GM12891 (cell line): ENCODE measurements at regions not wholly inside any gene's neighbourhood (a gene's known extent, or its start where the extent isn't known, plus 50 kb on each side); places are given as distances from the start of the nearest gene placed in this dataset.

Experiments
- DNase-seq: peaks from one replicate; pipeline ENCODE4 v3.0.0; 2011; ENCODE audit warnings: low spot score; ENCODE audit not compliant: insufficient read length
- FAIRE-seq: peaks from 2 replicates; lab custom pipeline; 2011; peaks lifted over from hg19 to GRCh38; lab: Jason Lieb, UNC
- PAX5 ChIP-seq: IDR thresholded peaks from 2 replicates; pipeline ENCODE4 v1.6.1; 2011; ENCODE audit warnings: low read length, moderate library complexity, mild to moderate bottlenecking; ENCODE audit not compliant: insufficient read depth, severe bottlenecking
- POLR2A ChIP-seq: IDR thresholded peaks from 2 replicates; pipeline ENCODE4 v1.6.1; 2011; ENCODE audit warnings: low read depth, low read length, control low read depth
- POLR2AphosphoS5 ChIP-seq: IDR thresholded peaks from 2 replicates; pipeline ENCODE4 v1.6.1; 2011; ENCODE audit warnings: low read depth, low read length, control low read depth
- POU2F2 ChIP-seq: IDR thresholded peaks from 2 replicates; pipeline ENCODE4 v1.6.1; 2011; ENCODE audit warnings: low read depth, mild to moderate bottlenecking, control low read depth, low read length, moderate library complexity
- SPI1 ChIP-seq: IDR thresholded peaks from 2 replicates; pipeline ENCODE4 v1.6.1; 2011; ENCODE audit warnings: low read depth, low read length, control low read depth
- TAF1 ChIP-seq: IDR thresholded peaks from 2 replicates; pipeline ENCODE4 v1.6.1; 2011; ENCODE audit warnings: low read depth, low read length, control low read depth

DNA sequence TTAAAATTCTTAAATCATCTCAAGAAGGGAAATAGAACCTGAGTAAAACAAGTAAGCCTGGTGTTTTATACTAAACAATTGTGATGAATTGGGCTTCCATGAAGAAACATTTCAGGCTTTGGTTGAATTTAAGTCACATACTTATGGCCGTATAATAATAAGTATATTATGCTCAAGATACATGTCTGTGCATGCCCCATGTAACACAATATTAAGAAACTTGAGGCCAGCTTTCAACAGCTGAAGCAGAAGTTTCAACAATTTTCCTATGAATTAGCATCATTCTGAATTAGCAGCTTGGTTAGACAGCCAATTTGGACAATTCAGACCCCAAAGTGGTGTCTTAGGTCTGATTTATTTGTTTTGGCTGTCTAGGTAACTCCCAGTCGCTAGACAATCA is 243.7 kb downstream of the MYLK4 start:
- no peak for TF ChIP-seq POU2F2
- TF ChIP-seq TAF1, result no peak
- no peak for TF ChIP-seq PAX5
- TF ChIP-seq SPI1, result no peak
- TF ChIP-seq POLR2AphosphoS5, result no peak
- no peak for TF ChIP-seq POLR2A
- DNase-seq, result no peak
- FAIRE-seq, result no peak

DNA sequence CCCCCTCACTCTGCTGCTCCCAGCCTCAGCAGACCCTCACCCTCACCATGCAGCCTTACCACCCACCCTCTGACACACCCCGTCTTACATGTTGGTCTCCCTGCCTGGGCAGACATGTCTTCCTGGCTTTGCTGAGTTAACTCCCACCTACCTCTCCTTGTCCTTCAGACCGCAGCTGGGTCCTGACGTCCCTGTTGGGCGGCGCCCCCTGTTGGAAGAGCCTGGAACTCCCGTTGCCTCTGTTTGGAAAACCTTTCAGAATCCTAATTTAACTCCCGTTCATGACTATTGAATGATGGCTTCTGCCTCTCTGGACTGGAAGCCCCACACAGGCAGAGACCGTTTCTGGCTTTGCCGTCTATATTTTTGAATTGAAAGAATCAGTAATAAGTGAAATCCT is 245.1 kb downstream of the MYLK4 start:
- DNase-seq (no peak), FAIRE-seq (no peak)

DNA sequence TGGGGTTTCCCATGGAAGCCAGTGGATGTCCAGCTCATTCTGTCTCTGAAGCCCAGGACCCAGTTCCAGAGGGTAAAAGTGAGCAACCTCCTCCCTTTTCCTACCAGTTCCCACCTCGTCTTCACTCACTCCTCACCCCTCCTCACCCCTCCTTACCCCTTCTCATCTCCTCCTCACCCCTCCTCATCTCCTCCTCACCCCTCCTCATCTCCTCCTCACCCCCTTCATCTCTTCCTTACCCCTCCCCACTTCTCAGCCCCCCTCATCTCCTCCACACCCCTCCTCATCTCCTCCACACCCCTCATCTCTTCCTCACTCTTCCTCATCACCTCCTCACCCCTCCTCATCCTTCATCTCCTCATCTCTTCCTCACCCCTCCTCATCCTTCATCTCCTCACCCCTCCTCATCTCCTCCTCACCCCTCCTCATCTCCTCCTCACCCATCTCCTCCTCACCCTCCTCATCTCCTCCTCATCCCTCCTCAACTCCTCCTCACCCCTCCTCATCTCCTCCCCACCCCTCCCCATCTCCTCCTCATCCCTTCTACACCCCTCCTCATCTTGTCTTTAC is 246.1 kb downstream of the MYLK4 start:
- peak; percentile 26 for FAIRE-seq
- TF ChIP-seq POLR2A (no peak), SPI1 (no peak), POLR2AphosphoS5 (no peak), POU2F2 (no peak), TAF1 (no peak), PAX5 (no peak)

More for the DNA sequence above, 245.1 kb downstream of the MYLK4 start:
- TF ChIP-seq POU2F2 (no peak), SPI1 (no peak), POLR2AphosphoS5 (no peak), PAX5 (no peak), TAF1 (no peak), POLR2A (no peak)

DNA sequence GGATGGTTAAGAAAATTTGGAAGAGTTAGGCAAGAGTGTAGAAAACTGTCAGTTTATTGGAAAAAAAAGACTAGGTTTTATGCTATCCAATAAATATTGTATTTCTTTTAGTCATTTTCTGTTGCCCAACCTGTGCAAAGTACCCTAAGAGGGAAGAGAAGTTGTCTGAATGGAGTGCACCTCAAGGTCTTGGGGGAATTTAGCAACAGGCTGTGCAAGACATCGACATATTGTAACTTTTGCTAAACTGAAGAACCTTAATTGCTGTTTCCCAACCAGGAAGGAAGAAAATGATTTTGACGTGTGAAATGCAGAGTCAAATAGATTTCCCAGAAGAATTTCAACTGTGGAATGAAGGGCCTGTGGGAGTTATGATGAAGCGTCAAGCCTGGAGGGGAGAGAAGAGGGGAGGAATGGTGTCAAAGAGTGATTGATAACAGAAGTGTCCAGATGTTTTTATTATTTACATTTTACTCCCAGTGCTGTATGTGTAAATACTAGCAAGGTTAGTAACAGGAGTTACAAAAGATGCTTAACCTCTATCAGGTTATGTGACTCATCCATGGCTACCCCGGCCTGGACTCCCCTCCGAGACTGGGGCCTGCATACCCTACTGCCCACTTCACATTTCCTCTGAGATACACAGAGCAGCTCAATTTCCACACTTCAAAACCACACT is 246.8 kb downstream of the MYLK4 start:
- no peak for DNase-seq
- FAIRE-seq, result no peak
- TF ChIP-seq PAX5, result no peak
- TF ChIP-seq POLR2AphosphoS5, result no peak
- TF ChIP-seq TAF1, result no peak
- no peak for TF ChIP-seq POU2F2
- TF ChIP-seq POLR2A, result no peak
- TF ChIP-seq SPI1, result no peak

More for the DNA sequence above, 246.1 kb downstream of the MYLK4 start:
- no peak for DNase-seq

DNA sequence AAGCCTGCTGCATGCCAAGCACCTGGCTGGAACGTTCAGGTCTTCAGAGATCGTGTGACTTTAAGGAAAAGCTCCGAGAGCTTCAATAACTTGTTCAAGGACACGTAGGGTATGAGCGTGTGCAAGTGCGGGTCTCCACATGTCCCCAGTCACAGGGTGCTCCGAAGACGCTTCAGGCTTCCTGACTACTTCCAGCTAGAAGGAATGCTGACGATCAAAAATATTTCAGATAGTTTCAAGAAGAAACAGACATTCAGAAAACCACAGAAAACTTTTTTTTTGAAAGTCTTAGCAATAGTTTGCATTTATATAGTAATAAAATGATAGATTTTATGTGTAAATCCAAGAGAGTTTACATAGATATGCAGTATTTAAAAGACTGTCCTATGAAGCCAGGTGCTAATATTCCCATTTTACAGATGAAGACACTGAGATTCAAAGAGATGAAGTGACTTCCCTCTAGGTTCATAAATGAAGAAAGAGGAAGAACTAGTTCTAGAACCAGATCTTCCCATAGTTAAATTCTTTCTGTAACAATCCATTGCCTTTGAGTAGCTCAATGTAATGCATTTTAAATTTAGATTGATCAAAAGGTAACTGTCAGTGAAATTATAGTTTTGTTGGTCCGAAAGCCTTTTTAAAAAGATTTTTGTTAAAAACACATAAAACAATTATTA is 247.6 kb downstream of the MYLK4 start:
- DNase-seq, result no peak
- FAIRE-seq, result no peak
- TF ChIP-seq PAX5 (no peak), TAF1 (no peak), SPI1 (no peak), POLR2AphosphoS5 (no peak), POLR2A (no peak), POU2F2 (no peak)

DNA sequence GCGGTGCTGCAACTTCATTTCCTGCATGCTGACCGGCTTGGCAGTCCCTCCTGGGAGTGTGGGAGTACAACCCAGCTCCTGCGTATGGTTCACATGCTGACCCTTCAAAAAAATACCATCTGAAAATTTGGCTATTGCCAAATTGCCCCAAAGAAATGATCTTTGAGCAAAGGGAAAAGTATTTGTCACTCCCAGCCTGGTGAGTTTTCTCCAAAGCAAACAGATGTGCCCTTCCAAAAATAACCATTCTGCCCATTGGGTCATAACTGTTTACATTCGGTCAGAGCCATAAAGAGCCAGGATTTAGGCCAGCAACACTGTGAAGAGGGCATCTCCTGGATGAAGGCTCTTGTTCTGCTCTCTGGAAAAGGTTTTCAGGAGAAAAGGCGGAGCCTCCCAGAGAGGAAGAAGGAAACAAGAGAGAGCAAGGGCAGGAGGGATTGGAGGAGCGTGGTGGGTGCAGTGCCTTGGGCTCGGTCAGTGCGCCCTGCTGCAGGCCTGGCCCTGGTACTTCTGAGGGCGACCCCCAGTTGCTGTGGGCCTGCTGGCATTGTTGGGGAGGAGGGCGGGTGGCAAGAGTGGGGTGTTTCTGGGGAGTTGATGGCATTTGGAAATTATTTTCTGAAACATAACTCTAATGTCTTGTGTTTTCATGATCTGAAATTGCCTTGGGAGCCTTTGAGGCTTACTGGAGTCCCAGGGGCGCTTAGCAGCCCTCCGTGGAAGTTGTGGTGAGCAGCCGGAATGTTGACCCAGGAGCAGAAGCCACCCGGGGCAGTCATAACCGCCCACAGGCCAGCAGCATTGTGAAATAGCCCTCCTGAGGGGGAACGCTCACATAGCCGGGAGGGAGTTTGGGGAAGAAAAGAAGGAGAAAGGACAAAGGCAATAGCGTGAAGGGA is 248.4 kb downstream of the MYLK4 start:
- TF ChIP-seq PAX5, result no peak
- TF ChIP-seq SPI1, result no peak
- no peak for TF ChIP-seq TAF1
- no peak for TF ChIP-seq POLR2A
- TF ChIP-seq POU2F2, result no peak
- no peak for TF ChIP-seq POLR2AphosphoS5
- DNase-seq, result no peak
- no peak for FAIRE-seq

DNA sequence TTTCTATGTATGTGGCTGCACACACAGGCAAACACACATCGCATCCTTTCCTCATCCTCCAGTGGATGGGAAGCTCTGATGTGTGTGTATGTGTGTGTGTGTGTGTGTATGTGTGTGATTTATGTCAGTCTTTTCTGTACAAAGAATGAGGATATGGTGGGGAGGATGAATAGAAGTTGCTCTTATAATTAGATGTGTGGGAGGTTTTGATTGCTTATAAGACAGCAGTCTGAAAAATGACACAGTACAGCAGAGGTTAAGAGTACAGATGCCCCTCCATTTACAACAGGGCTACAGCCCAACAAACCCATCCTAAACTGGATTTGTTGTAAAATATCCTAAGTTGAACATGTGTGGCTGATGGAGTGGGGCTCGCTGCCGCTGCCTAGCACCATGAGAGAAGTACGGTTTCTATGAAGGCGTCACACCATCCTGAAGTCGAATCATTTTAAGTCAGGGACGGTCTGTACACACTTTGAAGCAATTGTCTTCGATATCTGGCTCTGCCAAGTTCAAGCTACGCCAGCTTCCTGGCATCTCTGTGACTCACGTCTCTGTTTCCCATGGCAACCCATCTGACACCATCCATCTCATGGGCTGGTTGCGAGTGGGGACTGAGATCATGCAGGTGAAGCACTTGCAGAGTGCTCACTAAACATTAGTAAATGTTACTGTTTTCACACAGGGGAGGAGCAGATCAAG is 252.6 kb downstream of the MYLK4 start:
- TF ChIP-seq POU2F2, result no peak
- no peak for TF ChIP-seq POLR2A
- TF ChIP-seq SPI1, result no peak
- no peak for TF ChIP-seq POLR2AphosphoS5
- no peak for TF ChIP-seq TAF1
- TF ChIP-seq PAX5, result no peak
- FAIRE-seq (no peak), DNase-seq (no peak)

DNA sequence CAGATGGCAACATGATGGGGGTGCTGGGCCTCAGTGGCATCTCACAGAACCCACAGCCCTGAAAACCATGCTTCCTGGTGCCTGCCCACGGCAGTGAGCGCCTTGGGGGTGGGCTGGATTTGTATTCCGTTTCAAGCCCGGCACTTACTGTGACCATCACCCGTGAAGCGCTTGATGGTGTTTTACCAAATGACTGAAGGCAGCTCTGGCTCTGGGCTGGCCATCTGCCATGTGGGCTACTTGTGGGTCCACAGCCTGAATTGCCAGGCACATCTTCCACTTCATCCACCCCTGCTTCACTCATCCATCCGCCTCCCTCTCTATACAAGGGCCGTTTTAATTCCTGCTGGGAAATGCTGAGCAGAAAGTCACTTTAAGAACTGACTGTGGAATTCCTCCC is 250.9 kb upstream of the GMDS start:
- FAIRE-seq (no peak), DNase-seq (no peak)
- no peak for TF ChIP-seq POLR2A
- no peak for TF ChIP-seq TAF1
- no peak for TF ChIP-seq PAX5
- TF ChIP-seq POLR2AphosphoS5, result no peak
- no peak for TF ChIP-seq SPI1
- TF ChIP-seq POU2F2, result no peak
